H54 (cell line): ENCODE measurements at regions not wholly inside any gene's neighbourhood (a gene's known extent, or its start where the extent isn't known, plus 50 kb on each side); places are given as distances from the start of the nearest gene placed in this dataset.
"Not testable (repeated sequence)": the region's sequence is repeated elsewhere in the genome, so short reads cannot be mapped to it uniquely, and the experiment has no call there.

Source experiments
- DNase-seq: peaks from one replicate; pipeline ENCODE4 v3.0.0; 2011; ENCODE audit warnings: low spot score, mixed read lengths; ENCODE audit not compliant: insufficient read length
- FAIRE-seq: peaks from 3 replicates; lab custom pipeline; 2011; peaks lifted over from hg19 to GRCh38; lab: Jason Lieb, UNC
- POLR2A ChIP-seq: IDR thresholded peaks from 2 replicates; pipeline ENCODE4 v1.6.1; 2011; ENCODE audit warnings: low read depth, mild to moderate bottlenecking, low read length

- TF ChIP-seq POLR2A: no peak
- FAIRE-seq (no peak), DNase-seq (no peak)
Measured at GRCh38 chr13:24563087-24563486, 50.5 kb upstream of the PARP4 start.

- DNase-seq: not testable (repeated sequence)
- FAIRE-seq: peak; percentile 95
Measured at GRCh38 chr13:24563971-24564370, 51.4 kb upstream of the PARP4 start.

GRCh38 chr13:24564881-24565280 lies 52.3 kb upstream of the PARP4 start:
- TF ChIP-seq POLR2A: no peak
- DNase-seq (no peak), FAIRE-seq (no peak)

GRCh38 chr13:24567593-24567992 lies 55.0 kb upstream of the PARP4 start:
- DNase-seq: peak; percentile 1
- FAIRE-seq: not testable (repeated sequence)

- no peak for TF ChIP-seq POLR2A
- FAIRE-seq (no peak), DNase-seq (no peak)
Measured at GRCh38 chr13:24574847-24575246, 62.3 kb upstream of the PARP4 start.

GRCh38 chr13:24580315-24580714 lies 67.7 kb upstream of the PARP4 start:
- not testable (repeated sequence) for DNase-seq
- peak; percentile 36 for FAIRE-seq

GRCh38 chr13:24581578-24581977 lies 69.0 kb upstream of the PARP4 start:
- not testable (repeated sequence) for FAIRE-seq

GRCh38 chr13:24591697-24592096 lies 79.1 kb upstream of the PARP4 start:
- DNase-seq, FAIRE-seq: not testable (repeated sequence)

More at GRCh38 chr13:24581578-24581977, 69.0 kb upstream of the PARP4 start:
- DNase-seq: not testable (repeated sequence)

- not testable (repeated sequence) for FAIRE-seq, DNase-seq
Measured at GRCh38 chr13:24597906-24598670, 82.1 kb upstream of the ATP12A start.

- not testable (repeated sequence) for FAIRE-seq, DNase-seq
Measured at GRCh38 chr13:24599019-24599791, 81.0 kb upstream of the ATP12A start.

- FAIRE-seq (no peak), DNase-seq (no peak)
- TF ChIP-seq POLR2A: no peak
Measured at GRCh38 chr13:24605923-24606372, 74.3 kb upstream of the ATP12A start.

- DNase-seq (no peak), FAIRE-seq (no peak)
- no peak for TF ChIP-seq POLR2A
Measured at GRCh38 chr13:24606486-24607170, 73.6 kb upstream of the ATP12A start.

- DNase-seq: no peak
- TF ChIP-seq POLR2A: no peak
- no peak for FAIRE-seq
Measured at GRCh38 chr13:24610956-24611355, 69.3 kb upstream of the ATP12A start.

GRCh38 chr13:24612726-24613125 lies 67.5 kb upstream of the ATP12A start:
- no peak for TF ChIP-seq POLR2A
- DNase-seq (no peak), FAIRE-seq (no peak)
